ENCODE measurements at regions not wholly inside any gene's neighbourhood (a gene's known extent, or its start where the extent isn't known, plus 50 kb on each side); places are given as distances from the start of the nearest gene placed in this dataset.
"Not testable (repeated sequence)": the region's sequence is repeated elsewhere in the genome, so short reads cannot be mapped to it uniquely, and the experiment has no call there.

- no peak overlapping the region for H3K4me3 ChIP-seq (ENCODE audit: low read length)
- no peaks in the 10 kb centered on the region for H3K4me1 ChIP-seq (ENCODE audit: control insufficient read depth, insufficient read depth, low read length)
- no peak for DNase-seq
- no peaks in the 10 kb centered on the region for H3K9me3 ChIP-seq (replicated peaks; ENCODE audit: control insufficient read depth, low read depth, low read length)
- no peak overlapping the region for H3K27ac ChIP-seq (ENCODE audit: low read length)
- H3K27me3 ChIP-seq (ENCODE audit: control insufficient read depth, insufficient read depth, low read length) = peaks cover 4% of the 10 kb centered on the region
- no peaks in the 10 kb centered on the region for H3K36me3 ChIP-seq (ENCODE audit: control insufficient read depth, insufficient read depth, low read length)
- 84% methylated on average over 4 of the region's 6 CpGs for WGBS (ENCODE audit: insufficient coverage)
Measured at GRCh38 chr11:114802878-114803277, 124.6 kb downstream of the NXPE2 start.

GRCh38 chr11:114805431-114805830 lies 127.1 kb downstream of the NXPE2 start:
- H3K27ac ChIP-seq (ENCODE audit: low read length); H3K4me1 ChIP-seq (ENCODE audit: control insufficient read depth, insufficient read depth, low read length); H3K27me3 ChIP-seq (ENCODE audit: control insufficient read depth, insufficient read depth, low read length); H3K4me3 ChIP-seq (ENCODE audit: low read length); H3K36me3 ChIP-seq (ENCODE audit: control insufficient read depth, insufficient read depth, low read length); H3K9me3 ChIP-seq (replicated peaks; ENCODE audit: control insufficient read depth, low read depth, low read length); DNase-seq: not testable (repeated sequence)
- WGBS (ENCODE audit: insufficient coverage) = no CpG with 5 or more reads among the region's 9 CpGs

GRCh38 chr11:114811971-114812370 lies 133.6 kb downstream of the NXPE2 start:
- Histone ChIP-seq H3K27me3 (ENCODE audit: control insufficient read depth, insufficient read depth, low read length) (no peaks in the 10 kb centered on the region), H3K4me3 (ENCODE audit: low read length) (no peak overlapping the region), H3K27ac (ENCODE audit: low read length) (no peak overlapping the region), H3K36me3 (ENCODE audit: control insufficient read depth, insufficient read depth, low read length) (no peaks in the 10 kb centered on the region), H3K9me3 (replicated peaks; ENCODE audit: control insufficient read depth, low read depth, low read length) (no peaks in the 10 kb centered on the region), H3K4me1 (ENCODE audit: control insufficient read depth, insufficient read depth, low read length) (no peaks in the 10 kb centered on the region)
- WGBS (ENCODE audit: insufficient coverage) = 50% methylated on average over 1 of the region's 3 CpGs
- no peak for DNase-seq

GRCh38 chr11:114812733-114813132 lies 134.4 kb downstream of the NXPE2 start:
- Histone ChIP-seq H3K9me3 (replicated peaks; ENCODE audit: control insufficient read depth, low read depth, low read length) (no peaks in the 10 kb centered on the region), H3K36me3 (ENCODE audit: control insufficient read depth, insufficient read depth, low read length) (no peaks in the 10 kb centered on the region), H3K4me1 (ENCODE audit: control insufficient read depth, insufficient read depth, low read length) (no peaks in the 10 kb centered on the region), H3K27me3 (ENCODE audit: control insufficient read depth, insufficient read depth, low read length) (peaks cover 7% of the 10 kb centered on the region), H3K4me3 (ENCODE audit: low read length) (no peak overlapping the region), H3K27ac (ENCODE audit: low read length) (no peak overlapping the region)
- DNase-seq = no peak
- WGBS (ENCODE audit: insufficient coverage) = 45% methylated on average over 3 of the region's 3 CpGs

- 65% methylated on average over 2 of the region's 4 CpGs for WGBS (ENCODE audit: insufficient coverage)
- Histone ChIP-seq H3K4me1 (ENCODE audit: control insufficient read depth, insufficient read depth, low read length) (no peaks in the 10 kb centered on the region), H3K27ac (ENCODE audit: low read length) (no peak overlapping the region), H3K4me3 (ENCODE audit: low read length) (no peak overlapping the region), H3K36me3 (ENCODE audit: control insufficient read depth, insufficient read depth, low read length) (no peaks in the 10 kb centered on the region), H3K27me3 (ENCODE audit: control insufficient read depth, insufficient read depth, low read length) (peaks cover 12% of the 10 kb centered on the region), H3K9me3 (replicated peaks; ENCODE audit: control insufficient read depth, low read depth, low read length) (no peaks in the 10 kb centered on the region)
- DNase-seq = no peak
Measured at GRCh38 chr11:114813189-114813718, 134.9 kb downstream of the NXPE2 start.

- Histone ChIP-seq H3K27me3 (ENCODE audit: control insufficient read depth, insufficient read depth, low read length) (peaks cover 16% of the 10 kb centered on the region), H3K9me3 (replicated peaks; ENCODE audit: control insufficient read depth, low read depth, low read length) (no peaks in the 10 kb centered on the region), H3K4me3 (ENCODE audit: low read length) (no peak overlapping the region), H3K27ac (ENCODE audit: low read length) (no peak overlapping the region), H3K36me3 (ENCODE audit: control insufficient read depth, insufficient read depth, low read length) (no peaks in the 10 kb centered on the region), H3K4me1 (ENCODE audit: control insufficient read depth, insufficient read depth, low read length) (no peaks in the 10 kb centered on the region)
- no peak for DNase-seq
Measured at GRCh38 chr11:114815176-114815575, 136.8 kb downstream of the NXPE2 start.

GRCh38 chr11:114815761-114816160 lies 137.4 kb downstream of the NXPE2 start:
- Histone ChIP-seq H3K4me3 (ENCODE audit: low read length) (no peak overlapping the region), H3K36me3 (ENCODE audit: control insufficient read depth, insufficient read depth, low read length) (no peaks in the 10 kb centered on the region), H3K9me3 (replicated peaks; ENCODE audit: control insufficient read depth, low read depth, low read length) (no peaks in the 10 kb centered on the region), H3K27ac (ENCODE audit: low read length) (no peak overlapping the region), H3K27me3 (ENCODE audit: control insufficient read depth, insufficient read depth, low read length) (peaks cover 20% of the 10 kb centered on the region), H3K4me1 (ENCODE audit: control insufficient read depth, insufficient read depth, low read length) (no peaks in the 10 kb centered on the region)
- no peak for DNase-seq
- WGBS (ENCODE audit: insufficient coverage) = 73% methylated on average over 1 of the region's 1 CpG

GRCh38 chr11:114816791-114817190 lies 138.5 kb downstream of the NXPE2 start:
- WGBS (ENCODE audit: insufficient coverage) = 50% methylated on average over 1 of the region's 2 CpGs
- DNase-seq = no peak

GRCh38 chr11:114818382-114818781 lies 140.1 kb downstream of the NXPE2 start:
- 28% methylated on average over 3 of the region's 6 CpGs for WGBS (ENCODE audit: insufficient coverage)

More at GRCh38 chr11:114816791-114817190, 138.5 kb downstream of the NXPE2 start:
- H3K36me3 ChIP-seq (ENCODE audit: control insufficient read depth, insufficient read depth, low read length) = no peaks in the 10 kb centered on the region
- no peak overlapping the region for H3K27ac ChIP-seq (ENCODE audit: low read length)
- H3K4me3 ChIP-seq (ENCODE audit: low read length) = no peak overlapping the region
- H3K27me3 ChIP-seq (ENCODE audit: control insufficient read depth, insufficient read depth, low read length) = peaks cover 21% of the 10 kb centered on the region
- H3K4me1 ChIP-seq (ENCODE audit: control insufficient read depth, insufficient read depth, low read length) = no peaks in the 10 kb centered on the region
- no peaks in the 10 kb centered on the region for H3K9me3 ChIP-seq (replicated peaks; ENCODE audit: control insufficient read depth, low read depth, low read length)

GRCh38 chr11:114819028-114819427 lies 140.7 kb downstream of the NXPE2 start:
- peaks cover 21% of the 10 kb centered on the region for H3K27me3 ChIP-seq (ENCODE audit: control insufficient read depth, insufficient read depth, low read length)
- no peaks in the 10 kb centered on the region for H3K9me3 ChIP-seq (replicated peaks; ENCODE audit: control insufficient read depth, low read depth, low read length)
- WGBS (ENCODE audit: insufficient coverage) = 20% methylated on average over 1 of the region's 4 CpGs
- no peak overlapping the region for H3K4me3 ChIP-seq (ENCODE audit: low read length)
- no peaks in the 10 kb centered on the region for H3K4me1 ChIP-seq (ENCODE audit: control insufficient read depth, insufficient read depth, low read length)
- no peak for DNase-seq
- H3K27ac ChIP-seq (ENCODE audit: low read length) = no peak overlapping the region
- no peaks in the 10 kb centered on the region for H3K36me3 ChIP-seq (ENCODE audit: control insufficient read depth, insufficient read depth, low read length)

More at GRCh38 chr11:114818382-114818781, 140.1 kb downstream of the NXPE2 start:
- H3K27ac ChIP-seq (ENCODE audit: low read length) = no peak overlapping the region
- H3K27me3 ChIP-seq (ENCODE audit: control insufficient read depth, insufficient read depth, low read length) = peaks cover 21% of the 10 kb centered on the region
- no peak overlapping the region for H3K4me3 ChIP-seq (ENCODE audit: low read length)
- no peaks in the 10 kb centered on the region for H3K9me3 ChIP-seq (replicated peaks; ENCODE audit: control insufficient read depth, low read depth, low read length)
- no peak for DNase-seq
- no peaks in the 10 kb centered on the region for H3K4me1 ChIP-seq (ENCODE audit: control insufficient read depth, insufficient read depth, low read length)
- H3K36me3 ChIP-seq (ENCODE audit: control insufficient read depth, insufficient read depth, low read length) = no peaks in the 10 kb centered on the region

- H3K36me3 ChIP-seq (ENCODE audit: control insufficient read depth, insufficient read depth, low read length) = no peaks in the 10 kb centered on the region
- H3K27ac ChIP-seq (ENCODE audit: low read length) = no peak overlapping the region
- H3K9me3 ChIP-seq (replicated peaks; ENCODE audit: control insufficient read depth, low read depth, low read length) = no peaks in the 10 kb centered on the region
- no peak for DNase-seq
- H3K4me3 ChIP-seq (ENCODE audit: low read length) = no peak overlapping the region
- peaks cover 21% of the 10 kb centered on the region for H3K27me3 ChIP-seq (ENCODE audit: control insufficient read depth, insufficient read depth, low read length)
- H3K4me1 ChIP-seq (ENCODE audit: control insufficient read depth, insufficient read depth, low read length) = no peaks in the 10 kb centered on the region
- WGBS (ENCODE audit: insufficient coverage) = 17% methylated on average over 1 of the region's 5 CpGs
Measured at GRCh38 chr11:114820621-114821020, 142.3 kb downstream of the NXPE2 start.

Measured in muscle of leg (tissue), 3 donors.